Astrocyte (in vitro differentiated cells and primary cell): ENCODE measurements at regions not wholly inside any gene's neighbourhood (a gene's known extent, or its start where the extent isn't known, plus 50 kb on each side); places are given as distances from the start of the nearest gene placed in this dataset.

Source experiments
- DNase-seq: peaks from one replicate; pipeline ENCODE4 v3.0.0-alpha.2; 2010; ENCODE audit warnings: low read depth
- FAIRE-seq: peaks from 2 replicates; lab custom pipeline; 2011; peaks lifted over from hg19 to GRCh38; lab: Jason Lieb, UNC
- H2AFZ ChIP-seq: 2 replicates; pipeline ENCODE4 v1.6.0; 2012; ENCODE audit warnings: low read depth, low read length, inconsistent platforms
- H3K27ac ChIP-seq: 2 replicates; pipeline ENCODE4 v1.5.1; 2011; ENCODE audit warnings: low read depth, low read length, inconsistent platforms
- H3K27me3 ChIP-seq: 2 replicates; pipeline ENCODE4 v1.6.0; 2011; ENCODE audit warnings: low read length, inconsistent platforms; ENCODE audit not compliant: insufficient read depth
- H3K36me3 ChIP-seq: 2 replicates; pipeline ENCODE4 v1.5.1; 2011; ENCODE audit warnings: low read length, inconsistent platforms; ENCODE audit not compliant: insufficient read depth
- H3K4me1 ChIP-seq: 2 replicates; pipeline ENCODE4 v1.5.1; 2011; ENCODE audit warnings: low read length, inconsistent platforms; ENCODE audit not compliant: insufficient read depth
- H3K4me2 ChIP-seq: 2 replicates; pipeline ENCODE4 v1.6.0; 2012; ENCODE audit warnings: low read length, inconsistent platforms
- H3K4me3 ChIP-seq: 2 replicates; pipeline ENCODE4 v1.5.1; 2011; ENCODE audit warnings: low read depth, mild to moderate bottlenecking, low read length, inconsistent platforms; ENCODE audit not compliant: insufficient read depth
- H3K79me2 ChIP-seq: 2 replicates; pipeline ENCODE4 v1.6.0; 2012; ENCODE audit warnings: mild to moderate bottlenecking, low read length, inconsistent platforms; ENCODE audit not compliant: insufficient read depth
- H3K9ac ChIP-seq: 2 replicates; pipeline ENCODE4 v1.6.0; 2012; ENCODE audit warnings: mild to moderate bottlenecking, low read length, inconsistent platforms
- H3K9me3 ChIP-seq: 2 replicates; pipeline ENCODE4 v1.5.1; 2012; ENCODE audit warnings: low read depth, mild to moderate bottlenecking, low read length, inconsistent platforms; ENCODE audit not compliant: insufficient read depth
- H4K20me1 ChIP-seq: 2 replicates; pipeline ENCODE4 v1.6.0; 2012; ENCODE audit warnings: low read length, inconsistent platforms; ENCODE audit not compliant: insufficient read depth
- H3K27ac Mint-ChIP-seq: one replicate; pipeline ENCODE4 v1.8.0; 2021; ENCODE audit warnings: mild to moderate bottlenecking, mixed read lengths; ENCODE audit not compliant: unreplicated experiment
- H3K27me3 Mint-ChIP-seq: one replicate; pipeline ENCODE4 v1.8.0; 2021; ENCODE audit warnings: low read depth, mixed read lengths; ENCODE audit not compliant: unreplicated experiment
- H3K36me3 Mint-ChIP-seq: one replicate; pipeline ENCODE4 v1.8.0; 2021; ENCODE audit warnings: low read depth, mixed read lengths; ENCODE audit not compliant: unreplicated experiment
- H3K4me1 Mint-ChIP-seq: one replicate; pipeline ENCODE4 v1.8.0; 2021; ENCODE audit warnings: low read depth, mixed read lengths; ENCODE audit not compliant: unreplicated experiment
- H3K4me3 Mint-ChIP-seq: one replicate; pipeline ENCODE4 v1.8.0; 2021; ENCODE audit warnings: mild to moderate bottlenecking, moderate library complexity, mixed read lengths; ENCODE audit not compliant: unreplicated experiment
- H3K9me3 Mint-ChIP-seq: one replicate; pipeline ENCODE4 v1.8.0; 2021; ENCODE audit warnings: mild to moderate bottlenecking, mixed read lengths; ENCODE audit not compliant: unreplicated experiment
- CTCF ChIP-seq: IDR thresholded peaks from 2 replicates; pipeline ENCODE4 v1.5.1; 2011; ENCODE audit warnings: low read depth, mild to moderate bottlenecking, inconsistent platforms, low read length, moderate library complexity; ENCODE audit not compliant: insufficient read depth
- EZH2 ChIP-seq: IDR thresholded peaks from 2 replicates; pipeline ENCODE4 v1.6.1; 2012; ENCODE audit warnings: mild to moderate bottlenecking, low read length, inconsistent platforms; ENCODE audit not compliant: insufficient read depth

DNA sequence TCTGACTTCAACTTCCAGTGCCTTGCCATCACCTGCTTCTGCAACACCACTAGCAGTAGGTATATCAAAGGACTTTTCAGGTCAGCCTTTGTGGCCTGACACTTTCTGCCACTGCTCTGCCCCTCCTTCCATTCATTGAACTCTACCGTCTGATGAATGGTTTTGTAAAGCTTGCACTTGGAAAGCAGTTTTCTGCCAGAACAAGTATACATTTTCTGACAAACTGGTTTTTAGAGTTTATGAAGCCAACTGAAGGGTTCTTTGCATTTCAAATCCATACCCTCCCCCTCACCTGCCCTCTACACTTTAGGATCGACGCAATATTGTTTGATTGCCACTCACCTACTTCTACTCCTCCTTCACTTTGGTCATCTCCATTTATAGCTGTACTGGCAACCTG is 603.1 kb downstream of the HACE1 start:
- H4K20me1 ChIP-seq, result no peaks in the 10 kb centered on the region
- no peak overlapping the region for H3K4me3 ChIP-seq
- Mint-ChIP-seq H3K36me3 (no peaks in the 10 kb centered on the region), H3K4me1 (no peaks in the 10 kb centered on the region), H3K27me3 (no peaks in the 10 kb centered on the region), H3K9me3 (no peaks in the 10 kb centered on the region), H3K27ac (no peak overlapping the region), H3K4me3 (no peak overlapping the region)
- no peaks in the 10 kb centered on the region for H3K36me3 ChIP-seq
- H3K27ac ChIP-seq, result no peak overlapping the region
- H3K4me1 ChIP-seq, result no peaks in the 10 kb centered on the region
- H3K79me2 ChIP-seq, result no peaks in the 10 kb centered on the region
- no peaks in the 10 kb centered on the region for H3K9me3 ChIP-seq
- FAIRE-seq (no peak), DNase-seq (no peak)
- TF ChIP-seq EZH2, result no peak
- no peak for TF ChIP-seq CTCF
- no peaks in the 10 kb centered on the region for H3K27me3 ChIP-seq
- H2AFZ ChIP-seq, result no peak overlapping the region
- no peak overlapping the region for H3K9ac ChIP-seq
- H3K4me2 ChIP-seq, result no peak overlapping the region

DNA sequence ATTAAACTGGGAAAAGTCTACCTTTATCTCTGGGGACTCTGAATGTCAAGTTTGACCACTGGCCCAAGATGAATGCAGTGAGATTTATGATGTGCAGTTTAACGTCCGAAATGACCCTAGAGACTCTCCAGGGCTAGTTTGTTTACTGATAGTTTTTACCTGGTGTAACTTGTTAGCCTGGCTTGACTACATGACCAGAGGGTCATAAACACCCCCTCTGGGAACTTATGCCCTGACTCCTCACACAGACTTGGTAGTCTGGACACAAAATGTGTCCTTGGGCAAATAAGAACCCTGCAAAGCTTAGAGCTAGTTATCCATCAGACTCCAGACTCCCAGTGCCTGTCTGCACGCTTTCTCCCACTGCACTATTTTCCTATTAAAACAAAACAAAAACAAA is 606.5 kb downstream of the HACE1 start:
- Mint-ChIP-seq H3K9me3 (no peaks in the 10 kb centered on the region), H3K27ac (no peak overlapping the region), H3K36me3 (no peaks in the 10 kb centered on the region), H3K4me3 (no peak overlapping the region), H3K4me1 (no peaks in the 10 kb centered on the region), H3K27me3 (no peaks in the 10 kb centered on the region)
- Histone ChIP-seq H3K4me3 (no peak overlapping the region), H2AFZ (no peak overlapping the region), H4K20me1 (no peaks in the 10 kb centered on the region), H3K9ac (no peak overlapping the region), H3K27me3 (no peaks in the 10 kb centered on the region), H3K27ac (no peak overlapping the region), H3K79me2 (no peaks in the 10 kb centered on the region), H3K36me3 (no peaks in the 10 kb centered on the region), H3K9me3 (no peaks in the 10 kb centered on the region), H3K4me2 (no peak overlapping the region), H3K4me1 (no peaks in the 10 kb centered on the region)
- DNase-seq (no peak), FAIRE-seq (no peak)
- TF ChIP-seq EZH2, result no peak
- no peak for TF ChIP-seq CTCF

- no peaks in the 10 kb centered on the region for H3K9me3 ChIP-seq
- H3K27me3 ChIP-seq, result no peaks in the 10 kb centered on the region
- Mint-ChIP-seq H3K27me3 (no peaks in the 10 kb centered on the region), H3K4me1 (no peaks in the 10 kb centered on the region), H3K27ac (no peak overlapping the region), H3K4me3 (no peak overlapping the region), H3K9me3 (no peaks in the 10 kb centered on the region), H3K36me3 (no peaks in the 10 kb centered on the region)
- H3K9ac ChIP-seq, result no peak overlapping the region
- H3K79me2 ChIP-seq, result no peaks in the 10 kb centered on the region
- no peak overlapping the region for H3K4me3 ChIP-seq
- no peaks in the 10 kb centered on the region for H4K20me1 ChIP-seq
- no peak overlapping the region for H2AFZ ChIP-seq
- H3K4me1 ChIP-seq, result no peaks in the 10 kb centered on the region
- FAIRE-seq (no peak), DNase-seq (no peak)
- H3K36me3 ChIP-seq, result no peaks in the 10 kb centered on the region
- TF ChIP-seq CTCF, result no peak
- TF ChIP-seq EZH2, result no peak
- H3K27ac ChIP-seq, result no peak overlapping the region
- no peak overlapping the region for H3K4me2 ChIP-seq
These were observed 607.4 kb downstream of the HACE1 start for GRCh38 chr6:104252276-104252675.
